Superior temporal gyrus (tissue), 1 donor: ENCODE measurements at regions not wholly inside any gene's neighbourhood (a gene's known extent, or its start where the extent isn't known, plus 50 kb on each side); places are given as distances from the start of the nearest gene placed in this dataset.

Source experiments
- DNase-seq: peaks from one replicate; pipeline ENCODE4 v3.0.0-alpha.2; 2016; ENCODE audit errors: extremely low spot score

GRCh38 chr12:84685379-84685778 lies 227.2 kb downstream of the SLC6A15 start:
- DNase-seq: no peak

- no peak for DNase-seq
These were observed 235.8 kb downstream of the SLC6A15 start for GRCh38 chr12:84676787-84677186.

- DNase-seq: no peak
These were observed 250.8 kb downstream of the SLC6A15 start for GRCh38 chr12:84661786-84662185.

GRCh38 chr12:84660139-84660538 lies 252.5 kb downstream of the SLC6A15 start:
- DNase-seq: no peak

- no peak for DNase-seq
These were observed 253.7 kb downstream of the SLC6A15 start for GRCh38 chr12:84658877-84659276.

- no peak for DNase-seq
These were observed 255.9 kb downstream of the SLC6A15 start for GRCh38 chr12:84656705-84657104.

GRCh38 chr12:84653482-84653881 lies 259.1 kb downstream of the SLC6A15 start:
- no peak for DNase-seq

GRCh38 chr12:84648425-84648824 lies 264.2 kb downstream of the SLC6A15 start:
- no peak for DNase-seq

GRCh38 chr12:84644908-84645307 lies 267.7 kb downstream of the SLC6A15 start:
- no peak for DNase-seq

GRCh38 chr12:84643993-84644392 lies 268.6 kb downstream of the SLC6A15 start:
- no peak for DNase-seq

- no peak for DNase-seq
These were observed 270.6 kb downstream of the SLC6A15 start for GRCh38 chr12:84641940-84642545.

- no peak for DNase-seq
These were observed 273.7 kb downstream of the SLC6A15 start for GRCh38 chr12:84638811-84639368.

GRCh38 chr12:84637926-84638325 lies 274.7 kb downstream of the SLC6A15 start:
- no peak for DNase-seq

- DNase-seq: no peak
These were observed 275.8 kb downstream of the SLC6A15 start for GRCh38 chr12:84636801-84637290.

GRCh38 chr12:84634526-84634925 lies 278.1 kb downstream of the SLC6A15 start:
- no peak for DNase-seq

GRCh38 chr12:84632556-84632955 lies 280.0 kb downstream of the SLC6A15 start:
- DNase-seq: no peak

GRCh38 chr12:84631020-84631419 lies 281.6 kb downstream of the SLC6A15 start:
- no peak for DNase-seq

GRCh38 chr12:84627593-84627992 lies 285.0 kb downstream of the SLC6A15 start:
- DNase-seq: no peak

- DNase-seq: no peak
These were observed 288.0 kb downstream of the SLC6A15 start for GRCh38 chr12:84624601-84625000.

GRCh38 chr12:84619053-84619571 lies 293.5 kb downstream of the SLC6A15 start:
- no peak for DNase-seq

GRCh38 chr12:84607170-84607819 lies 305.3 kb downstream of the SLC6A15 start:
- DNase-seq: no peak

GRCh38 chr12:84605983-84606382 lies 306.6 kb downstream of the SLC6A15 start:
- no peak for DNase-seq

GRCh38 chr12:84604551-84604950 lies 308.0 kb downstream of the SLC6A15 start:
- DNase-seq: no peak
